ENCODE measurements at regions not wholly inside any gene's neighbourhood (a gene's known extent, or its start where the extent isn't known, plus 50 kb on each side); places are given as distances from the start of the nearest gene placed in this dataset.

GRCh38 chr3:153410517-153410916 lies 248.5 kb downstream of the RAP2B start:
- no peak for TF ChIP-seq TCF7L2 (IDR thresholded peaks at IDR 0.05; ENCODE audit: low read depth, low read length)
- no peak for TF ChIP-seq CTCF (IDR thresholded peaks at IDR 0.05)
- no peak for TF ChIP-seq POLR2AphosphoS5 (IDR thresholded peaks at IDR 0.05; ENCODE audit: low read depth, low read length)
- TF ChIP-seq REST (IDR thresholded peaks at IDR 0.05; ENCODE audit: insufficient read depth in 1 of 2, low read depth in 2 of 2, low read length in 1 of 2), result no peak
- TF ChIP-seq SIN3A (IDR thresholded peaks at IDR 0.05; ENCODE audit: borderline replicate concordance, insufficient read depth, low read depth, low read length), result no peak

Data from Panc1 (cell line).